ENCODE measurements at regions not wholly inside any gene's neighbourhood (a gene's known extent, or its start where the extent isn't known, plus 50 kb on each side); places are given as distances from the start of the nearest gene placed in this dataset.

DNA sequence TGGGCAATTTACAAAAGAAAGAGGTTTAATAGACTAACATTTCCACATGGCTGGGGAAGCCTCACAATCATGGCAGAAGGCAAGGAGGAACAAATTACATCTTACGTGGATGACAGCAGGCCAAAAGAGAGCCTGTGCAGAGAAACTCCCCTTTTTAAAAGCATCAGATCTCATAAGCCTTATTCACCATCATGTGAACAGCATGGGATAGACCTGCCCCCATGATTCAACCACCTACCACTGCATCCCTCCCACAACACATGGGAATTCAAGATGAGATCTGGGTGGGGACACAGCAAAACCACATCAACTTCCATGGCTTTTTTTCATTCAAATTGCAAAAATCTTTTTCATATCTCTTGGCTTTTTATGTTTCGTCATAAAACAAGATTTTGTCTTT is 67.6 kb upstream of the GADL1 start:
- Histone ChIP-seq H3K4me2 (no peak overlapping the region), H3K36me3 (ENCODE audit: insufficient read depth) (no peaks in the 10 kb centered on the region), H3K9ac (no peak overlapping the region), H3K79me2 (ENCODE audit: insufficient read depth, low read depth) (no peaks in the 10 kb centered on the region), H2AFZ (ENCODE audit: low read depth) (no peak overlapping the region), H3K27me3 (ENCODE audit: insufficient read depth, low read depth) (no peaks in the 10 kb centered on the region), H3K4me1 (ENCODE audit: low read depth, poor library complexity, severe bottlenecking) (no peaks in the 10 kb centered on the region), H3K27ac (no peak overlapping the region), H3K4me3 (IDR thresholded peaks at IDR 0.05; ENCODE audit: insufficient read depth, low read depth, low read length) (no peak overlapping the region), H4K20me1 (ENCODE audit: insufficient read depth) (no peaks in the 10 kb centered on the region)
- TF ChIP-seq, protein P1, sequence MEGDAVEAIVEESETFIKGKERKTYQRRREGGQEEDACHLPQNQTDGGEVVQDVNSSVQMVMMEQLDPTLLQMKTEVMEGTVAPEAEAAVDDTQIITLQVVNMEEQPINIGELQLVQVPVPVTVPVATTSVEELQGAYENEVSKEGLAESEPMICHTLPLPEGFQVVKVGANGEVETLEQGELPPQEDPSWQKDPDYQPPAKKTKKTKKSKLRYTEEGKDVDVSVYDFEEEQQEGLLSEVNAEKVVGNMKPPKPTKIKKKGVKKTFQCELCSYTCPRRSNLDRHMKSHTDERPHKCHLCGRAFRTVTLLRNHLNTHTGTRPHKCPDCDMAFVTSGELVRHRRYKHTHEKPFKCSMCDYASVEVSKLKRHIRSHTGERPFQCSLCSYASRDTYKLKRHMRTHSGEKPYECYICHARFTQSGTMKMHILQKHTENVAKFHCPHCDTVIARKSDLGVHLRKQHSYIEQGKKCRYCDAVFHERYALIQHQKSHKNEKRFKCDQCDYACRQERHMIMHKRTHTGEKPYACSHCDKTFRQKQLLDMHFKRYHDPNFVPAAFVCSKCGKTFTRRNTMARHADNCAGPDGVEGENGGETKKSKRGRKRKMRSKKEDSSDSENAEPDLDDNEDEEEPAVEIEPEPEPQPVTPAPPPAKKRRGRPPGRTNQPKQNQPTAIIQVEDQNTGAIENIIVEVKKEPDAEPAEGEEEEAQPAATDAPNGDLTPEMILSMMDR (conservative IDR thresholded peaks at IDR 0.05; ENCODE audit: low read depth, low read length) = no peak

DNA sequence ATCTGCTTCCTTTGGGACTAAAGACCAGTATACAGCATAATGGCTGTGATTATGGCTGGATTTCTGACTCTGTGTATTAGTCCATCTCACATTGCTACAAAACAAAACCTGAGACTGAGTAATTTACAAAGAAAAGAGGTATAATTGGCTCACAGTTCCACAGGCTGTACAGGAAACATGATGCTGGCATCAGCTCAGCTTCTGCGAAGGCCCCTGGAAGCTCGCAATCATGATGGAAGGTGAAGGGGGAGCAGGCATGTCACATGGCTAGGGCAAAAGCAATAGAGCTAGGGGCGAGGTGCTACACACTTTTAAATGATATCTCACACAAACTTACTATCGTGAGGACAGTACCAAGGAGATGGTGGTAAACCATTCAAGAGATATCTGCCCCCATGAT is 68.0 kb upstream of the GADL1 start:
- Histone ChIP-seq H3K9ac (no peak overlapping the region), H2AFZ (ENCODE audit: low read depth) (no peak overlapping the region), H3K4me1 (ENCODE audit: low read depth, poor library complexity, severe bottlenecking) (no peaks in the 10 kb centered on the region), H3K36me3 (ENCODE audit: insufficient read depth) (no peaks in the 10 kb centered on the region), H3K79me2 (ENCODE audit: insufficient read depth, low read depth) (no peaks in the 10 kb centered on the region), H3K4me3 (IDR thresholded peaks at IDR 0.05; ENCODE audit: insufficient read depth, low read depth, low read length) (no peak overlapping the region), H3K27me3 (ENCODE audit: insufficient read depth, low read depth) (no peaks in the 10 kb centered on the region), H3K4me2 (no peak overlapping the region), H4K20me1 (ENCODE audit: insufficient read depth) (no peaks in the 10 kb centered on the region), H3K27ac (no peak overlapping the region)
- TF ChIP-seq, protein P1 (conservative IDR thresholded peaks at IDR 0.05; ENCODE audit: low read depth, low read length) = no peak

- Histone ChIP-seq H2AFZ (ENCODE audit: low read depth) (no peak overlapping the region), H4K20me1 (ENCODE audit: insufficient read depth) (no peaks in the 10 kb centered on the region), H3K27ac (no peak overlapping the region), H3K4me1 (ENCODE audit: low read depth, poor library complexity, severe bottlenecking) (no peaks in the 10 kb centered on the region), H3K27me3 (ENCODE audit: insufficient read depth, low read depth) (no peaks in the 10 kb centered on the region), H3K9ac (no peak overlapping the region), H3K36me3 (ENCODE audit: insufficient read depth) (no peaks in the 10 kb centered on the region), H3K4me2 (no peak overlapping the region), H3K79me2 (ENCODE audit: insufficient read depth, low read depth) (no peaks in the 10 kb centered on the region), H3K4me3 (IDR thresholded peaks at IDR 0.05; ENCODE audit: insufficient read depth, low read depth, low read length) (no peak overlapping the region)
- TF ChIP-seq, protein P1 (conservative IDR thresholded peaks at IDR 0.05; ENCODE audit: low read depth, low read length) = no peak
Observed at GRCh38 chr3:30963223-30963722, 68.8 kb upstream of the GADL1 start.

- TF ChIP-seq, protein P1 (conservative IDR thresholded peaks at IDR 0.05; ENCODE audit: low read depth, low read length) = no peak
- Histone ChIP-seq H3K27me3 (ENCODE audit: insufficient read depth, low read depth) (no peaks in the 10 kb centered on the region), H2AFZ (ENCODE audit: low read depth) (no peak overlapping the region), H3K9ac (no peak overlapping the region), H3K4me2 (no peak overlapping the region), H3K79me2 (ENCODE audit: insufficient read depth, low read depth) (no peaks in the 10 kb centered on the region), H3K27ac (no peak overlapping the region), H3K36me3 (ENCODE audit: insufficient read depth) (no peaks in the 10 kb centered on the region), H4K20me1 (ENCODE audit: insufficient read depth) (no peaks in the 10 kb centered on the region), H3K4me1 (ENCODE audit: low read depth, poor library complexity, severe bottlenecking) (no peaks in the 10 kb centered on the region), H3K4me3 (IDR thresholded peaks at IDR 0.05; ENCODE audit: insufficient read depth, low read depth, low read length) (no peak overlapping the region)
Observed at GRCh38 chr3:30964612-30965011, 70.2 kb upstream of the GADL1 start.
